NB4 (cell line): ENCODE measurements at regions not wholly inside any gene's neighbourhood (a gene's known extent, or its start where the extent isn't known, plus 50 kb on each side); places are given as distances from the start of the nearest gene placed in this dataset.

Source experiments
- CTCF ChIP-seq: IDR thresholded peaks from one replicate; pipeline ENCODE4 v1.5.1; 2012; ENCODE audit warnings: low read depth, low read length
- POLR2A ChIP-seq: IDR thresholded peaks from 2 replicates; pipeline ENCODE4 v1.6.1; 2011; ENCODE audit warnings: mild to moderate bottlenecking; ENCODE audit not compliant: insufficient read length; ENCODE audit errors: extremely low read depth
- TF ChIP-seq, protein P1 (sequence below): IDR thresholded peaks from 2 replicates; pipeline ENCODE4 v1.6.1; 2011; ENCODE audit warnings: low read depth, low read length

DNA sequence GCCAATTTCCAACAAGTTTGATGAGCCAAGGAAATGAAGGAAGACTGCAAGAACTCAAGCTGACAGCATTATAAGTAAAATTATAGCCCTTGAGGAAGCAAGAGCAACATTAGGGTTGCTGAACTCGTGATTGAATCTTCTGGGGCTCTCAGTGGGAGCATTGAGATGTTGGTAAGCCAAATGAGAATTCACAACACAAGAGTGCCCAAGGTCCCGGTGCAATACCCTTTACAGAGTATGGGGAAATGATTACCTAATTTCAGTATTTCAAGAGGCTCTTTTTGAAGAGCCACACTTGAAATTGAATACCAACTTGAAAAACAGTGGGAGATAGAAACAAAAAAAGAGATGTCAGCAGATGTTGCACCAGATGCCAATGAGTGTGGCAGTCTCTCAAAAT lies 554.5 kb downstream of the STK39 start:
- no peak for TF ChIP-seq CTCF
- no peak for TF ChIP-seq POLR2A
- TF ChIP-seq, protein P1, sequence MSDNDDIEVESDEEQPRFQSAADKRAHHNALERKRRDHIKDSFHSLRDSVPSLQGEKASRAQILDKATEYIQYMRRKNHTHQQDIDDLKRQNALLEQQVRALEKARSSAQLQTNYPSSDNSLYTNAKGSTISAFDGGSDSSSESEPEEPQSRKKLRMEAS = no peak
